ENCODE measurements at regions not wholly inside any gene's neighbourhood (a gene's known extent, or its start where the extent isn't known, plus 50 kb on each side); places are given as distances from the start of the nearest gene placed in this dataset.

GRCh38 chr12:11946161-11946560 lies 124.6 kb upstream of the BCL2L14 start:
- Histone ChIP-seq H3K36me3 (ENCODE audit: control insufficient read depth, insufficient read depth, low read length) (no peaks in the 10 kb centered on the region), H3K4me3 (ENCODE audit: low read depth, low read length) (no peak overlapping the region), H3K27me3 (ENCODE audit: control insufficient read depth, insufficient read depth, low read length) (peaks cover 3% of the 10 kb centered on the region)
- DNase-seq (ENCODE audit: low read depth) = no peak
- no peak for FAIRE-seq
- no peak for TF ChIP-seq CTCF (IDR thresholded peaks at IDR 0.05; ENCODE audit: insufficient read depth, low read length, severe bottlenecking)

- peaks cover 3% of the 10 kb centered on the region for H3K27me3 ChIP-seq (ENCODE audit: control insufficient read depth, insufficient read depth, low read length)
- FAIRE-seq = no peak
- no peak for DNase-seq (ENCODE audit: low read depth)
- H3K4me3 ChIP-seq (ENCODE audit: low read depth, low read length) = no peak overlapping the region
- no peak for TF ChIP-seq CTCF (IDR thresholded peaks at IDR 0.05; ENCODE audit: insufficient read depth, low read length, severe bottlenecking)
- H3K36me3 ChIP-seq (ENCODE audit: control insufficient read depth, insufficient read depth, low read length) = no peaks in the 10 kb centered on the region
Observed at GRCh38 chr12:11947213-11947612, 123.5 kb upstream of the BCL2L14 start.

GRCh38 chr12:11949738-11950411 lies 120.9 kb upstream of the BCL2L14 start:
- no peaks in the 10 kb centered on the region for H3K36me3 ChIP-seq (ENCODE audit: control insufficient read depth, insufficient read depth, low read length)
- DNase-seq (ENCODE audit: low read depth) (no peak), FAIRE-seq (no peak)
- H3K4me3 ChIP-seq (ENCODE audit: low read depth, low read length) = no peak overlapping the region
- H3K27me3 ChIP-seq (ENCODE audit: control insufficient read depth, insufficient read depth, low read length) = peaks cover 3% of the 10 kb centered on the region
- no peak for TF ChIP-seq CTCF (IDR thresholded peaks at IDR 0.05; ENCODE audit: insufficient read depth, low read length, severe bottlenecking)

GRCh38 chr12:11951209-11951608 lies 119.5 kb upstream of the BCL2L14 start:
- no peak for TF ChIP-seq CTCF (IDR thresholded peaks at IDR 0.05; ENCODE audit: insufficient read depth, low read length, severe bottlenecking)
- H3K27me3 ChIP-seq (ENCODE audit: control insufficient read depth, insufficient read depth, low read length) = peaks cover 3% of the 10 kb centered on the region
- no peaks in the 10 kb centered on the region for H3K36me3 ChIP-seq (ENCODE audit: control insufficient read depth, insufficient read depth, low read length)
- no peak overlapping the region for H3K4me3 ChIP-seq (ENCODE audit: low read depth, low read length)
- FAIRE-seq = no peak
- DNase-seq (ENCODE audit: low read depth) = no peak

- Histone ChIP-seq H3K4me3 (ENCODE audit: low read depth, low read length) (no peak overlapping the region), H3K27me3 (ENCODE audit: control insufficient read depth, insufficient read depth, low read length) (peaks cover 4% of the 10 kb centered on the region), H3K36me3 (ENCODE audit: control insufficient read depth, insufficient read depth, low read length) (no peaks in the 10 kb centered on the region)
- no peak for DNase-seq (ENCODE audit: low read depth)
- TF ChIP-seq CTCF (IDR thresholded peaks at IDR 0.05; ENCODE audit: insufficient read depth, low read length, severe bottlenecking) = no peak
- no peak for FAIRE-seq
Observed at GRCh38 chr12:11953523-11953922, 117.2 kb upstream of the BCL2L14 start.

- Histone ChIP-seq H3K36me3 (ENCODE audit: control insufficient read depth, insufficient read depth, low read length) (no peaks in the 10 kb centered on the region), H3K4me3 (ENCODE audit: low read depth, low read length) (no peak overlapping the region), H3K27me3 (ENCODE audit: control insufficient read depth, insufficient read depth, low read length) (peaks cover 4% of the 10 kb centered on the region)
- no peak for DNase-seq (ENCODE audit: low read depth)
- FAIRE-seq = no peak
- no peak for TF ChIP-seq CTCF (IDR thresholded peaks at IDR 0.05; ENCODE audit: insufficient read depth, low read length, severe bottlenecking)
Observed at GRCh38 chr12:11954181-11954580, 116.6 kb upstream of the BCL2L14 start.

Measured in bronchial epithelial cell (primary cell).